ENCODE measurements at regions not wholly inside any gene's neighbourhood (a gene's known extent, or its start where the extent isn't known, plus 50 kb on each side); places are given as distances from the start of the nearest gene placed in this dataset.

GRCh38 chr21:16794950-16795349, 717.9 kb upstream of the CXADR start:
- DNase-seq, result no peak

DNA sequence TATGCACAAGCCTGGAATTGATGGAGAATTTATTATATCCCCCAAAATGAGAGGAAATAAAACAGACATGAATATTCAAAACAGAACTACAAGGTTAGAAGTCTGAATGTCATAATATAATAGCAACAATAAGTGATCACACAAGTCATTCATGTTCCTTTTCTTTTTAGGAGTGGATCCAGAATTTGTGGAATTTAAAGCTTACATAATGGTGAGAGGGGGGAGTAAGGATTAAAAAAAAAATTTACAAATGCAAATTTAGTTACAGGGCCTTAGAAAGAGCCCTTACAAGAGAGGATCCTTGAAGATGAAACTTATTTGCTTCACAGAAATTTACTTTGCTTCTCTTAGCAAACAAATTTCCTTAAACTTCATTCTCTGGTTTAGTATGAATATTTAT, 716.1 kb upstream of the CXADR start:
- no peak for DNase-seq

- DNase-seq, result no peak
Observed at GRCh38 chr21:16797540-16797939, 715.3 kb upstream of the CXADR start.

DNA sequence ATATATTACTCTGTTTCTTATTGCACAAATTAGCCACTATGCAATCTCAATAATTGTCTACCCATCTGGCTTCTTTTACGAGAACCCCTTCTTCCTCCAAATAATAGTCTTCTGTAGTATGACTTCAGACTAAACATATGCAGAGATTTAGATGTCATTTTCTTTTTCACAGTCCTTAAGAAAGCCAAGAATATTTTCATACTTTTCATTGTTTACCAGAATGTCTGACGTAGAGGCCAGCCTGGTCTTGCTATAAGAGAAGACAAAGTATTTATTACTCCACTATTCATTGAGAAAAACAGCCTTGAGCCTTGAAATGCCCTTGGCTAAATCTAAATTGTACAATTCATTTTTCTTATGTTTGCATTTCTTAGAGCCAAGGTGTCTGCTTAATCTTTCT, 714.9 kb upstream of the CXADR start:
- no peak for DNase-seq

DNA sequence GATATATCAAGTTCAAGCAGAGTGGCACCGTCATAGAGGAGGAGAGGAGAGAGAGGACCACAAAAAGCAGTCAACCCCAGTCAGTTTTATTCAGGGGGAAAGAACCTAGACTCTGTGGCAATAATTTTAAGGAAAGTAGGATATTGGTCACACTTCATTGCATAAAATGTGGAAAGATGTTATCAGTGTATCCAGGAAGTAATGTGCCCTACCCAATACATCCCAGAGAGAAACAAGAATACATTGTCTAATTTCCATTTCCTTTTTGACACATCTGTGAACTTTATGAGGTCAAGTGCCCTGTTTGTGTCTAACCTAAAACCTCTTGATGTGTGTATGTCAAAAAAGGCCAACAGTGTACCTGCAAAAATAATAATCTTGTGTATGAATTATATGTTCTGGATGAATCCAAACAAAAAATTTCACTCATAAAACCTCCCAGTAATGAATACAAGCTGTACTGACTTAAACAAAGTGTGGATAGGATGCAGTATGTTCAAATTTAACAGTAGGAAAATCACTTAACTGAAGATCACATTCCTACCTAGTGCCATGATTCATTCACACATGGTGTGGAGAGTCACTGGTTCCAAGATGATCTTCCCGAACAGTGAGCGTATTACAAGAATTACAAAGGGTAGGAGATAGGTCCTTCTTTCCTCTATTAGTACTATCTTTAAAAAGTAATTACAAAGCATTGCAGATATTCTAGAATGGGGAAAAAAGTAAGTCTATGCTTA, 712.1 kb upstream of the CXADR start:
- DNase-seq, result no peak

DNA sequence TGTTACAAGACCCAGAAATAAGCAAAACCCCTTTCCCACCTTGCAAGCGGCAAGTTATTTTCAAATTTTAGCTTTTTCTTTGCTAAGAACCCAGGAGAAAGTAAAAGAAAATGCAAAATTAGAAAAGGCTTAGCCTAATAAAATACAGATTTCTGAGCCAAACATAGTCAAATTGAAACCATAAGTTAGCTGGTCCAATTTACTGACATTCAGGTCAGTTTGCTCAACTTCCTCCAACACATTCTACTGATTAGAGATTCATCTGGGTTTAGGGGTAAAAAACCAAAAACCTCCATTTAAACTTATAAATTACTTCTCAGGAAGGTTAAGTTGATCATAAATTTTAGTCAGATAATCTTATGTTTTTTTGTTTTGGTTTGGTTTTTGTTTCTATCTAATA, 701.8 kb upstream of the CXADR start:
- no peak for DNase-seq

GRCh38 chr21:16811970-16812369, 700.9 kb upstream of the CXADR start:
- DNase-seq, result no peak

- DNase-seq, result no peak
Observed at GRCh38 chr21:16815243-16815642, 697.6 kb upstream of the CXADR start.

DNA sequence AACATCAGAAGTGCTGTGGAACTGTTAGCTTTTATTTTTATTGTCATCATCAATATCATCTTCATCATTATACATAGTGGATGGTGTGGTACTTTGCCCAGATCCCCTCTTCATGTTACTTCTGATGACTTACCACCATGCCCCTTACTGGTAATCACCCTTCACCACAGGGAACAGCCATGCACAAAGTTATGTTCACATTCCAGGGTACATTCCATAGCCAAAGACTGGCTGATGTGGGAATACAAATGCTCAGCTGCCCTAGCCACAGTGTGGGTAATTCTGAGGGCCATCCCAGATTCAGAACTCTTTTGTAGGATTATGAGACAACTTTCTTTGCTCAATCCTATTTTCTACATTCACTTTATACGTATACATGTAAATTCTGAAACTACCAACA, 691.3 kb upstream of the CXADR start:
- DNase-seq, result no peak

GRCh38 chr21:16829532-16829931, 683.3 kb upstream of the CXADR start:
- DNase-seq, result no peak

- no peak for DNase-seq
Observed at GRCh38 chr21:16832791-16833190, 680.1 kb upstream of the CXADR start.

- no peak for DNase-seq
Observed at GRCh38 chr21:16834791-16835190, 678.1 kb upstream of the CXADR start.

DNA sequence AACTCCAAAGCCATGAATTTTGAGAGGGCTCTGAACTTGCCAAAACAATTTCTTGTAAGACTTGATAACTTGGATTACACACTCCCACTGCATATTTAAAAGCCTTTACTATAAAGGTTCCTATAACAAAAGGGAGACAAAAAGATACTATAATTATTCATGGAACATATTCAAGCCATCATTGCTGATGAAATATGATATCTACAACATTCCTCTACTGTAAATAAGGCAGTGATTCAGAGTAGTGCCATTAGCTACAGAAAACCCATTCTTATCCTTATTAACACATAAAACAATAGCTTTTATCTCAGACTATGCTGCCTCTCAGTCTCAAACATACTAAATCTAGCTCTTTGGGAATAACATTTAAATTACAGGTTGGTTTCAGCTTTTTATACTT, 675.5 kb upstream of the CXADR start:
- DNase-seq, result no peak

GRCh38 chr21:16837721-16838120, 675.1 kb upstream of the CXADR start:
- DNase-seq, result no peak

DNA sequence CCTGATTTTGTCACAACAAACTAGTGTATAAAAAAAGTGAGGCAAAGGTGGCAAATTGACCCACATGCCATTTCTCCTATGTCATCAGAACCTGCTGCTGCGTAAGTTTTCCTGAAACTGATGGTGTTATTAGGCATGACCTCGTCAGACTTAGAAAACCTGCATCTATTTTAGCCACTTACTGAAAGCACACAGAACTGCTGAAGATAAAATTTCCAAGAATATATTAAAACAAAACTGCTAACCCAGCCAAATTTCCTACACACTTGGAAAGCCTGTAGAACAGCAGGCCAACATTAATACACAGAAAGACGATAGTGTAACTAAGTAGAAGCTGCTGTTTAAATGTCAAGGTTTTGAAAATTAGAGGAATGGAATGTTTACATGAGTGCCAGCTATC, 674.5 kb upstream of the CXADR start:
- DNase-seq, result no peak

DNA sequence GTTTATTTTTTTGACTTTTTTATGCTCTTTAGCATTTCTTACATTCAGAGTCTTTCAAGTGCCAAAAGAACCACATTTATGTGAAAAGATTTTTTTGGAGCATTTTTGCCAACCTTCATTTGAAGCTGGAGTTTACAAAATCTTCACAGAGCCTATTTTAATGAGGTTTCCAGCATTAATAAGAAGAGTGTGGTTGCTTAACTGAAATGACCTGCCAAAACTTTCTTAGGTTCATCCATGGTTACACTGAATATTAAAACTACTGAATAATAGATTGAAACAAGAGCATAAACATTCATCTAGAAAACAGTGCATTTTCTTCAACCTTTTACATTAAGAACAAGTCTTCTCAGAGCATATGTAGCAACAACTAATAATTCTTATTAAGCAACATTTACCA, 672.3 kb upstream of the CXADR start:
- DNase-seq, result no peak

DNA sequence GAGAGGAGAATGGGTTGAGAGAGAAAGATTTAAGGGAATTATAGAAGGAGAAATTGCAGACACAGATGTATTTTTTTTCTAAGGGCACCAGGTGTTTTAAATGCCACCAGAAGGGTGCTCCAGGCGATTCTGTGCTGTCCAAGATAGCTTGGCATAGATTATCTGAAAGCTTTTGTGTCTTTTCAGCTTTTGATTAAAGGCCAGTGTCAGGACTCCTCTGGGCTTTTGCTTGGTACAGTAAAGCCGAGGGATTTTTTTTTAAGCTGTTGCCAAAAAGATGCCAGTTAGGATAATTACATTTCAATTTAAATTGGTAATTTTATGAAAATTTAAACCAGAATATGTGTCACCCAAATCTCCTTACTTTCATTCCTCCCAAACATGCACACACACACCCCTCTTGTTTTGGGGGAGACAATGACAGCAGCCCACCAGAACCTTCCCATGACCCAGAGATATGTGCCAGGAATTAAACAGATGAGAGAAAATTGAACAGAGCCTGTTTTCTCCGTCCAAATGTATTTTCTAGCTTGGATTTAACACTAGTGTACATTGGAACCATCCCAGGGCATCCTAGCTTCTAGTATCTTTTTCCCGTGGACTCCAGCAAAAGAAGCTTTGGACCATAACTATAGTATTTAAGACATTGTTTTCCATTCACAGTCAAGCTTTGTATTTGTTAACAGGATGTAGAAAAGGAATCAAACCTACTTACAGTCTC, 670.7 kb upstream of the CXADR start:
- DNase-seq, result no peak

DNA sequence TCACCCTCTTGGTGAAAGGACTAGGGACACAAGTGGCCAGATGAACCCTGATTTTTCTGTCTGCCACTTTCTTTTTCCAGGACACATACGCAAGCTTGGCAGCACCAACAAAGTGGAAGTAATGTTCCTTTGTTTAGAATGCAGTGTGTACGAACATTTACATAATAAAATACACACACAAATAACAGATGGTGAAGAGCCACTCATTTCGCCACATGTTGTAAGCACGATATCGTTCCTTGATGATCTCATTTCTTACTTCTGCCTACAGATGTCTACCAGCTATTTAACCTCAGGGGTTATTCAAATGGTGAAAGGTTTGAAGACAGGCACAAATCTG, 670.2 kb upstream of the CXADR start:
- DNase-seq, result no peak

DNA sequence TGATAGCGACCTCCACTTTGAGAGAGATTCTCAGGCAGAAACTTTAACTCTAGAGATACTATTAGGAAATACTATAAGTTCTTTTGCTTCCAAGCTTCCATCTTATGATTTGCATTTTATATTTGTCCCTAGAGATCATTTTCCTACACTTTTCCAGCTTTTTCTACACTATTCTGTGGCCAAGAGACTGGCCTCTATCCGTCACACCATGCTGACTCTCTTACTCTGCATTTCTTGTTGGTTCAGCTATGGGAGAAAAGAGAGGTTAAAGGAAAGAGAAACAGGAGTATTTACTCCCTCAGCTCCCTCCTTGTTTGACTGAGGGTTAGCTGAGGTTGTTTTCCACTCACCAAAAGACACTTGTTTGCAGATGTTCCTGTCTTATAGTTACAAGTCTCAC, 665.6 kb upstream of the CXADR start:
- no peak for DNase-seq

DNA sequence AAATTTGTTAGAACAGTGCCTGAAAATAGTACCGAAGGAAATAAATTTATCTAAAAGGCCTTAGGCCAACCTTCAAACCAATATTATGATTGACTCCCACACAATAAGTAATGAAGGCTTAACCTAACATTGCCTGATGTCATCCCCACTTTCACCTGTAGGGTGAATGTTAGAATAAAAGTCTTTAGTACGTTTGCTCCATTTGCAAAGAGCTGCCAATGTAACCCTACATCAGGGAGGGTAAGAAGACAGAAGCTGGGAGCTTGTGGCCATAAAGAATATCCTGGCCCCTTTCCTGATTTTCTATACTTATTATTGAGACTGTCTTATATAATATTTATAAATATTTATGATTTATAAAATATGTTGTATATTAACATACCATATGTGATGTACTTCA, 661.8 kb upstream of the CXADR start:
- DNase-seq, result no peak

- no peak for DNase-seq
Observed at GRCh38 chr21:16855164-16855667, 657.6 kb upstream of the CXADR start.

- no peak for DNase-seq
Observed at GRCh38 chr21:16863362-16863905, 649.4 kb upstream of the CXADR start.

- no peak for DNase-seq
Observed at GRCh38 chr21:16863908-16864307, 648.9 kb upstream of the CXADR start.

DNA sequence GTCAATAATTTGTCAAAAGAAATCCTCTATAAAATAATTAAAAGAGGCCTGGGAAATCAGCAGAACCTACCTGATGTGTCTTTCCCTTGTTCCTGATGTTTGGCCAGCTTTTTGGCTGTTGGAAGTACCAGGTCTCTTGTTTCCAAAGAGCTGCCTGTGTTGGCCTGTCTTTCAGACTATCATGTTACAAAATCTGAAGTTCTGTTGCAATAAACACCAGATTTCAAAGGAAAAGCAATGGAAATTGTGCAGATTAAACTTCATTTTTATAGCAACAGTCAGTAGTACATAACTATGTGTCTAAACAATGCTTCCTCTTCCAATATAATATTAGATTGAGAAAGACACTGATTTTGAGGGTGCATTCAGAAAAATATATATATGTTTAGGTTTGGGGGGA, 647.2 kb upstream of the CXADR start:
- DNase-seq, result no peak

- no peak for DNase-seq
Observed at GRCh38 chr21:16866851-16867250, 646.0 kb upstream of the CXADR start.
